NCI-H524 treated with DMSO at 0.1 percent for 48 hours (cell line): ENCODE measurements at regions not wholly inside any gene's neighbourhood (a gene's known extent, or its start where the extent isn't known, plus 50 kb on each side); places are given as distances from the start of the nearest gene placed in this dataset.
"Not testable (repeated sequence)": the region's sequence is repeated elsewhere in the genome, so short reads cannot be mapped to it uniquely, and the experiment has no call there.

ENCODE experiments used
- DNase-seq: peaks from one replicate; lab custom pipeline; 2025; lab: John Stamatoyannopoulos, UW

GRCh38 chr6:164377348-164377918 is 932.0 kb downstream of the C6orf118 start:
- no peak for DNase-seq

GRCh38 chr6:164370773-164371172 is 938.6 kb downstream of the C6orf118 start:
- DNase-seq: no peak

GRCh38 chr6:164359441-164359840 is 944.9 kb downstream of the QKI start:
- DNase-seq: no peak

- DNase-seq: no peak
Observed at GRCh38 chr6:164359036-164359435, 944.5 kb downstream of the QKI start.

GRCh38 chr6:164356814-164357213 is 942.3 kb downstream of the QKI start:
- no peak for DNase-seq

GRCh38 chr6:164347455-164347854 is 932.9 kb downstream of the QKI start:
- no peak for DNase-seq

GRCh38 chr6:164346631-164347030 is 932.1 kb downstream of the QKI start:
- no peak for DNase-seq

GRCh38 chr6:164345806-164346496 is 931.4 kb downstream of the QKI start:
- DNase-seq: no peak

- DNase-seq: no peak
Observed at GRCh38 chr6:164345327-164345726, 930.8 kb downstream of the QKI start.

- no peak for DNase-seq
Observed at GRCh38 chr6:164344801-164345291, 930.3 kb downstream of the QKI start.

GRCh38 chr6:164339442-164339841 is 924.9 kb downstream of the QKI start:
- not testable (repeated sequence) for DNase-seq

GRCh38 chr6:164337925-164338397 is 923.4 kb downstream of the QKI start:
- no peak for DNase-seq

GRCh38 chr6:164337024-164337924 is 922.8 kb downstream of the QKI start:
- no peak for DNase-seq

- no peak for DNase-seq
Observed at GRCh38 chr6:164336455-164336854, 921.9 kb downstream of the QKI start.

- no peak for DNase-seq
Observed at GRCh38 chr6:164331026-164331425, 916.5 kb downstream of the QKI start.

GRCh38 chr6:164325168-164325567 is 910.6 kb downstream of the QKI start:
- no peak for DNase-seq

GRCh38 chr6:164322533-164322932 is 908.0 kb downstream of the QKI start:
- no peak for DNase-seq

GRCh38 chr6:164321297-164321696 is 906.8 kb downstream of the QKI start:
- no peak for DNase-seq

- no peak for DNase-seq
Observed at GRCh38 chr6:164315376-164315775, 900.9 kb downstream of the QKI start.

- no peak for DNase-seq
Observed at GRCh38 chr6:164308339-164308738, 893.8 kb downstream of the QKI start.

- peak; percentile 28 for DNase-seq
Observed at GRCh38 chr6:164303102-164303964, 888.8 kb downstream of the QKI start.

- no peak for DNase-seq
Observed at GRCh38 chr6:164296411-164296810, 881.9 kb downstream of the QKI start.
